ENCODE measurements at regions not wholly inside any gene's neighbourhood (a gene's known extent, or its start where the extent isn't known, plus 50 kb on each side); places are given as distances from the start of the nearest gene placed in this dataset.

- Histone ChIP-seq H2BK5ac (ENCODE audit: low read depth, low read length, poor library complexity, severe bottlenecking) (no peak overlapping the region), H3K18ac (ENCODE audit: low read depth in 1 of 2, low read length in 2 of 2) (no peak overlapping the region), H2AK5ac (ENCODE audit: low read length, severe bottlenecking) (no peak overlapping the region), H3K4me3 (ENCODE audit: insufficient read depth in 1 of 2, low read depth in 1 of 2, low read length in 2 of 2) (no peak overlapping the region), H3K79me1 (replicated peaks; ENCODE audit: low read length, poor library complexity, severe bottlenecking) (no peaks in the 10 kb centered on the region), H3K9me3 (ENCODE audit: control insufficient read depth, low read length) (no peaks in the 10 kb centered on the region), H3K23ac (ENCODE audit: low read length in 2 of 2) (no peak overlapping the region), H2AFZ (ENCODE audit: low read depth, low read length) (no peak overlapping the region), H4K8ac (ENCODE audit: low read length) (no peak overlapping the region), H3K36me3 (ENCODE audit: control insufficient read depth in 1 of 2, insufficient read depth in 2 of 2, low read depth in 1 of 2, low read length in 2 of 2) (no peaks in the 10 kb centered on the region), H3K4ac (ENCODE audit: low read depth in 1 of 2, low read length in 2 of 2) (no peak overlapping the region), H3K4me1 (ENCODE audit: control insufficient read depth, insufficient read depth, low read depth, low read length) (no peaks in the 10 kb centered on the region), H3K9ac (ENCODE audit: low read length) (no peak overlapping the region), H3K27ac (ENCODE audit: low read length, poor library complexity, severe bottlenecking) (no peak overlapping the region), H4K91ac (ENCODE audit: low read length) (no peak overlapping the region), H3K4me2 (ENCODE audit: low read length, poor library complexity, severe bottlenecking) (no peak overlapping the region), H3K14ac (ENCODE audit: low read length in 2 of 2) (no peak overlapping the region), H2BK15ac (ENCODE audit: low read depth, poor library complexity, severe bottlenecking) (no peak overlapping the region), H2BK120ac (ENCODE audit: low read depth, low read length) (no peak overlapping the region), H2BK12ac (ENCODE audit: low read length in 2 of 2) (no peak overlapping the region), H3K27me3 (ENCODE audit: control insufficient read depth in 1 of 2, insufficient read depth in 1 of 2, low read length in 2 of 2) (peaks cover 3 to 5% of the 10 kb centered on the region in 2 experiments)
- no peak for DNase-seq
- 86% methylated on average over 1 of the region's 1 CpG for WGBS
Observed at GRCh38 chr3:137071104-137071503, 113.3 kb downstream of the IL20RB start.

- Histone ChIP-seq H4K91ac (ENCODE audit: low read length) (no peak overlapping the region), H3K9me3 (ENCODE audit: control insufficient read depth, low read length) (no peaks in the 10 kb centered on the region), H3K4me2 (ENCODE audit: low read length, poor library complexity, severe bottlenecking) (no peak overlapping the region), H3K18ac (ENCODE audit: low read depth in 1 of 2, low read length in 2 of 2) (no peak overlapping the region), H3K27me3 (ENCODE audit: control insufficient read depth in 1 of 2, insufficient read depth in 1 of 2, low read length in 2 of 2) (peaks cover 7 to 12% of the 10 kb centered on the region in 2 experiments), H3K36me3 (ENCODE audit: control insufficient read depth in 1 of 2, insufficient read depth in 2 of 2, low read depth in 1 of 2, low read length in 2 of 2) (no peaks in the 10 kb centered on the region), H3K4me1 (ENCODE audit: control insufficient read depth, insufficient read depth, low read depth, low read length) (no peaks in the 10 kb centered on the region), H2BK15ac (ENCODE audit: low read depth, poor library complexity, severe bottlenecking) (no peak overlapping the region), H2BK120ac (ENCODE audit: low read depth, low read length) (no peak overlapping the region), H3K27ac (ENCODE audit: low read length, poor library complexity, severe bottlenecking) (no peak overlapping the region), H4K8ac (ENCODE audit: low read length) (no peak overlapping the region), H3K4ac (ENCODE audit: low read depth in 1 of 2, low read length in 2 of 2) (no peak overlapping the region), H3K4me3 (ENCODE audit: insufficient read depth in 1 of 2, low read depth in 1 of 2, low read length in 2 of 2) (no peak overlapping the region), H2BK5ac (ENCODE audit: low read depth, low read length, poor library complexity, severe bottlenecking) (no peak overlapping the region), H3K9ac (ENCODE audit: low read length) (no peak overlapping the region), H3K23ac (ENCODE audit: low read length in 2 of 2) (no peak overlapping the region), H3K79me1 (replicated peaks; ENCODE audit: low read length, poor library complexity, severe bottlenecking) (no peaks in the 10 kb centered on the region), H2AK5ac (ENCODE audit: low read length, severe bottlenecking) (no peak overlapping the region), H2AFZ (ENCODE audit: low read depth, low read length) (no peak overlapping the region), H3K14ac (ENCODE audit: low read length in 2 of 2) (no peak overlapping the region), H2BK12ac (ENCODE audit: low read length in 2 of 2) (no peak overlapping the region)
- no peak for DNase-seq
- 87% methylated on average over 2 of the region's 2 CpGs for WGBS
Observed at GRCh38 chr3:137075020-137075419, 117.2 kb downstream of the IL20RB start.

- no peaks in the 10 kb centered on the region for H3K9me3 ChIP-seq (ENCODE audit: control insufficient read depth, low read length)
- H2BK15ac ChIP-seq (ENCODE audit: low read depth, poor library complexity, severe bottlenecking): no peak overlapping the region
- H2AFZ ChIP-seq (ENCODE audit: low read depth, low read length): no peak overlapping the region
- no peak overlapping the region for H3K4me3 ChIP-seq (ENCODE audit: insufficient read depth in 1 of 2, low read depth in 1 of 2, low read length in 2 of 2)
- no peak overlapping the region for H2BK12ac ChIP-seq (ENCODE audit: low read length in 2 of 2)
- H3K23ac ChIP-seq (ENCODE audit: low read length in 2 of 2): no peak overlapping the region
- no peak for DNase-seq
- whole genome bisulfite sequencing: 62% methylated on average over 2 of the region's 2 CpGs
- no peaks in the 10 kb centered on the region for H3K36me3 ChIP-seq (ENCODE audit: control insufficient read depth in 1 of 2, insufficient read depth in 2 of 2, low read depth in 1 of 2, low read length in 2 of 2)
- no peak overlapping the region for H3K4ac ChIP-seq (ENCODE audit: low read depth in 1 of 2, low read length in 2 of 2)
- H4K91ac ChIP-seq (ENCODE audit: low read length): no peak overlapping the region
- H3K79me1 ChIP-seq (replicated peaks; ENCODE audit: low read length, poor library complexity, severe bottlenecking): no peaks in the 10 kb centered on the region
- no peak overlapping the region for H4K8ac ChIP-seq (ENCODE audit: low read length)
- no peak overlapping the region for H2AK5ac ChIP-seq (ENCODE audit: low read length, severe bottlenecking)
- H3K4me1 ChIP-seq (ENCODE audit: control insufficient read depth, insufficient read depth, low read depth, low read length): no peaks in the 10 kb centered on the region
- H3K27me3 ChIP-seq (ENCODE audit: control insufficient read depth in 1 of 2, insufficient read depth in 1 of 2, low read length in 2 of 2): peaks cover 7 to 19% of the 10 kb centered on the region in 2 experiments
- no peak overlapping the region for H3K9ac ChIP-seq (ENCODE audit: low read length)
- no peak overlapping the region for H2BK5ac ChIP-seq (ENCODE audit: low read depth, low read length, poor library complexity, severe bottlenecking)
- no peak overlapping the region for H3K18ac ChIP-seq (ENCODE audit: low read depth in 1 of 2, low read length in 2 of 2)
- no peak overlapping the region for H3K14ac ChIP-seq (ENCODE audit: low read length in 2 of 2)
- no peak overlapping the region for H3K4me2 ChIP-seq (ENCODE audit: low read length, poor library complexity, severe bottlenecking)
- no peak overlapping the region for H3K27ac ChIP-seq (ENCODE audit: low read length, poor library complexity, severe bottlenecking)
- no peak overlapping the region for H2BK120ac ChIP-seq (ENCODE audit: low read depth, low read length)
Observed at GRCh38 chr3:137078040-137078439, 120.3 kb downstream of the IL20RB start.

GRCh38 chr3:137079571-137079970 lies 121.8 kb downstream of the IL20RB start:
- DNase-seq: no peak
- no peak overlapping the region for H3K18ac ChIP-seq (ENCODE audit: low read depth in 1 of 2, low read length in 2 of 2)
- H3K23ac ChIP-seq (ENCODE audit: low read length in 2 of 2): no peak overlapping the region
- H3K36me3 ChIP-seq (ENCODE audit: control insufficient read depth in 1 of 2, insufficient read depth in 2 of 2, low read depth in 1 of 2, low read length in 2 of 2): no peaks in the 10 kb centered on the region
- no peak overlapping the region for H3K4me2 ChIP-seq (ENCODE audit: low read length, poor library complexity, severe bottlenecking)
- no peak overlapping the region for H2BK12ac ChIP-seq (ENCODE audit: low read length in 2 of 2)
- no CpG with 5 or more reads among the region's 2 CpGs for WGBS
- no peak overlapping the region for H3K4ac ChIP-seq (ENCODE audit: low read depth in 1 of 2, low read length in 2 of 2)
- H3K14ac ChIP-seq (ENCODE audit: low read length in 2 of 2): no peak overlapping the region
- no peak overlapping the region for H2BK120ac ChIP-seq (ENCODE audit: low read depth, low read length)
- H2AK5ac ChIP-seq (ENCODE audit: low read length, severe bottlenecking): no peak overlapping the region
- no peak overlapping the region for H3K27ac ChIP-seq (ENCODE audit: low read length, poor library complexity, severe bottlenecking)
- no peak overlapping the region for H2BK5ac ChIP-seq (ENCODE audit: low read depth, low read length, poor library complexity, severe bottlenecking)
- no peak overlapping the region for H4K8ac ChIP-seq (ENCODE audit: low read length)
- H3K4me1 ChIP-seq (ENCODE audit: control insufficient read depth, insufficient read depth, low read depth, low read length): no peaks in the 10 kb centered on the region
- H3K9ac ChIP-seq (ENCODE audit: low read length): no peak overlapping the region
- no peaks in the 10 kb centered on the region for H3K79me1 ChIP-seq (replicated peaks; ENCODE audit: low read length, poor library complexity, severe bottlenecking)
- peaks cover 7 to 21% of the 10 kb centered on the region in 2 experiments for H3K27me3 ChIP-seq (ENCODE audit: control insufficient read depth in 1 of 2, insufficient read depth in 1 of 2, low read length in 2 of 2)
- H3K4me3 ChIP-seq (ENCODE audit: insufficient read depth in 1 of 2, low read depth in 1 of 2, low read length in 2 of 2): no peak overlapping the region
- no peaks in the 10 kb centered on the region for H3K9me3 ChIP-seq (ENCODE audit: control insufficient read depth, low read length)
- no peak overlapping the region for H2AFZ ChIP-seq (ENCODE audit: low read depth, low read length)
- H2BK15ac ChIP-seq (ENCODE audit: low read depth, poor library complexity, severe bottlenecking): no peak overlapping the region
- H4K91ac ChIP-seq (ENCODE audit: low read length): no peak overlapping the region

Data from mesenchymal stem cell (in vitro differentiated cells and primary cell).